Keratinocyte (primary cell): ENCODE measurements at regions not wholly inside any gene's neighbourhood (a gene's known extent, or its start where the extent isn't known, plus 50 kb on each side); places are given as distances from the start of the nearest gene placed in this dataset.

ENCODE experiments used
- EZH2 ChIP-seq: IDR thresholded peaks from one replicate; pipeline ENCODE4 v1.6.1; 2012; ENCODE audit warnings: inconsistent platforms, mild to moderate bottlenecking, low read length, moderate library complexity
- TF ChIP-seq, protein P1 (sequence below), 3 experiments: IDR thresholded peaks in 1 of 3; conservative IDR thresholded peaks in 1 of 3; optimal IDR thresholded peaks in 1 of 3; 2 replicates in 2 of 3; 3 replicates in 1 of 3; pipeline versions ENCODE3 to v1.5.1; 2011; ENCODE audit warnings: low read length in 3 of 3, mild to moderate bottlenecking in 3 of 3, moderate library complexity in 2 of 3, control low read depth in 1 of 3, inconsistent platforms in 1 of 3; ENCODE audit not compliant: insufficient read depth in 2 of 3; ENCODE audit errors: extremely low read depth in 1 of 3

DNA sequence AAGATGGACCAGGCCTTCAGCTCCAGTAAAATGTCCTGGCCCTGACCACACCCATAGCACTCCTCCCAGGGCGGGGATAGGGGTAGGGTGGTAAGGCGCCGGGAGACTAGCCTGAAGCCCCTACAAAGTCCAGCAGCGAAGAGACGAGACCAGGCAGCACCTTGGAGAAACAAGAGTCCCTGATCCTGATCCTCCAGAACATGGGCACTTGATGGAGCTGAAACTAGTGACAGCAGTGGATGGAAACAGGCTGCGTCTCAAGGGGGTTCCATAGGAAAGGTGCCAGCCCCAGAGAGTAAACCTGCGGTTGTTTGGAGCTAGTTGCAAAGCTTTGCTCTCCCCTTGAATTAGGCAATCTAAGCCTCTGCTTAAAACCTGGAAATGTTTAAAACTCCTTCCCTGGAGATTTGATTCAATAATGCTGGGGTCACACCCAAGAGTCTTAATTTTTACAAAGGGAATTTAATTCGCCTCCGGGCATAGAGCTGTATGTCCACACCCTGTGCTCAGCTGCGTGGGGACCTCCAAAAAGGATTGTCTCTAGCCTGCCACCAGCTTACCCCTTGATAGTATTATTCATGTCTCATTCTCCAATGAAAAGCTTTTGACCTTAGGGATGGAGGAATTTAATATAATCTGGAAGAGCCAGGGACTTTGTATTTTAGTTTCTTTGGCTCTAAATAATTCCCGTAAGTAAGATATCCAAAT is 258.6 kb downstream of the PMP22 start:
- TF ChIP-seq, protein P1, sequence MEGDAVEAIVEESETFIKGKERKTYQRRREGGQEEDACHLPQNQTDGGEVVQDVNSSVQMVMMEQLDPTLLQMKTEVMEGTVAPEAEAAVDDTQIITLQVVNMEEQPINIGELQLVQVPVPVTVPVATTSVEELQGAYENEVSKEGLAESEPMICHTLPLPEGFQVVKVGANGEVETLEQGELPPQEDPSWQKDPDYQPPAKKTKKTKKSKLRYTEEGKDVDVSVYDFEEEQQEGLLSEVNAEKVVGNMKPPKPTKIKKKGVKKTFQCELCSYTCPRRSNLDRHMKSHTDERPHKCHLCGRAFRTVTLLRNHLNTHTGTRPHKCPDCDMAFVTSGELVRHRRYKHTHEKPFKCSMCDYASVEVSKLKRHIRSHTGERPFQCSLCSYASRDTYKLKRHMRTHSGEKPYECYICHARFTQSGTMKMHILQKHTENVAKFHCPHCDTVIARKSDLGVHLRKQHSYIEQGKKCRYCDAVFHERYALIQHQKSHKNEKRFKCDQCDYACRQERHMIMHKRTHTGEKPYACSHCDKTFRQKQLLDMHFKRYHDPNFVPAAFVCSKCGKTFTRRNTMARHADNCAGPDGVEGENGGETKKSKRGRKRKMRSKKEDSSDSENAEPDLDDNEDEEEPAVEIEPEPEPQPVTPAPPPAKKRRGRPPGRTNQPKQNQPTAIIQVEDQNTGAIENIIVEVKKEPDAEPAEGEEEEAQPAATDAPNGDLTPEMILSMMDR (optimal IDR thresholded peaks at IDR 0.05 in 1 of 3, IDR thresholded peaks at IDR 0.05 in 1 of 3, conservative IDR thresholded peaks at IDR 0.05 in 1 of 3; ENCODE audit: extremely low read depth in 1 of 3, insufficient read depth in 2 of 3, low read length in 3 of 3), result no peak
- no peak for TF ChIP-seq EZH2
